Liver (tissue), 8 donors: ENCODE measurements at regions not wholly inside any gene's neighbourhood (a gene's known extent, or its start where the extent isn't known, plus 50 kb on each side); places are given as distances from the start of the nearest gene placed in this dataset.
"Not testable (repeated sequence)": the region's sequence is repeated elsewhere in the genome, so short reads cannot be mapped to it uniquely, and the experiment has no call there.

ENCODE experiments used
- DNase-seq: peaks from one replicate; pipeline ENCODE4 v3.0.0-alpha.2; 2017; ENCODE audit warnings: low spot score
- H3K27ac ChIP-seq, 2 donors: one replicate each; pipeline ENCODE4 v1.7.0; 2013; ENCODE audit warnings: inconsistent platforms in 2 of 2, low read length in 2 of 2, control low read depth in 1 of 2, low read depth in 1 of 2, mild to moderate bottlenecking in 1 of 2
- H3K27me3 ChIP-seq, 4 donors: one replicate each; pipeline versions ENCODE4 v1.6.1 to v1.7.0; 2013; ENCODE audit warnings: low read length in 3 of 4, inconsistent platforms in 1 of 4, mild to moderate bottlenecking in 1 of 4, moderate library complexity in 1 of 4; ENCODE audit not compliant: control insufficient read depth in 4 of 4, insufficient read depth in 4 of 4
- H3K36me3 ChIP-seq, 4 donors: one replicate each; pipeline versions ENCODE4 v1.6.1 to v1.7.0; 2013; ENCODE audit warnings: low read length in 3 of 4, mild to moderate bottlenecking in 3 of 4, low read depth in 1 of 4, moderate library complexity in 1 of 4; ENCODE audit not compliant: control insufficient read depth in 4 of 4, insufficient read depth in 3 of 4
- H3K4me1 ChIP-seq, 4 donors: one replicate each; pipeline versions ENCODE4 v1.6.1 to v1.7.0; 2013; ENCODE audit warnings: low read length in 3 of 4, mild to moderate bottlenecking in 3 of 4, moderate library complexity in 1 of 4; ENCODE audit not compliant: control insufficient read depth in 4 of 4, insufficient read depth in 4 of 4
- H3K4me3 ChIP-seq, 3 donors: one replicate each; pipeline versions ENCODE4 v1.6.1 to v1.7.0; 2013; ENCODE audit warnings: low read length in 3 of 3, control low read depth in 1 of 3, low read depth in 1 of 3, mild to moderate bottlenecking in 1 of 3
- H3K9ac ChIP-seq, 2 donors: one replicate each; pipeline ENCODE4 v1.7.0; 2013; ENCODE audit warnings: low read length in 2 of 2, mild to moderate bottlenecking in 2 of 2, moderate library complexity in 2 of 2, control low read depth in 1 of 2, low read depth in 1 of 2
- H3K9me3 ChIP-seq, 4 donors: one replicate each; pipeline versions ENCODE4 v1.6.1 to v1.7.0; 2013; ENCODE audit warnings: low read length in 3 of 4; ENCODE audit not compliant: control insufficient read depth in 4 of 4
- ATF3 ChIP-seq: IDR thresholded peaks from 2 replicates; pipeline ENCODE4 v1.6.1; 2016; ENCODE audit warnings: antibody characterized with exemption
- CTCF ChIP-seq: fragments of 150-350 bp; IDR thresholded peaks from 2 replicates; pipeline ENCODE4 v1.5.1; 2017; ENCODE audit warnings: improper control_type of control experiment, low read depth, low read length; ENCODE audit not compliant: missing input control
- EGR1 ChIP-seq, 2 donors: IDR thresholded peaks; 2 replicates each; pipeline ENCODE4 v1.6.1; 2016 to 2018; ENCODE audit warnings: antibody characterized with exemption in 2 of 2, low read depth in 2 of 2
- HNF4A ChIP-seq, 2 donors: conservative IDR thresholded peaks; 2 replicates each; pipeline ENCODE4 v1.6.1; 2016; ENCODE audit warnings: antibody characterized with exemption in 2 of 2, mild to moderate bottlenecking in 2 of 2
- HNF4G ChIP-seq: IDR thresholded peaks from 2 replicates; pipeline ENCODE4 v1.6.1; 2016; ENCODE audit warnings: antibody characterized with exemption
- NR2F2 ChIP-seq: IDR thresholded peaks from 2 replicates; pipeline ENCODE4 v1.6.1; 2016; ENCODE audit warnings: antibody characterized with exemption
- RAD21 ChIP-seq, 2 donors: IDR thresholded peaks; 2 replicates each; pipeline ENCODE4 v1.6.1; 2016; ENCODE audit warnings: antibody characterized with exemption in 2 of 2, mild to moderate bottlenecking in 2 of 2
- REST ChIP-seq: IDR thresholded peaks from 2 replicates; pipeline ENCODE4 v1.6.1; 2016; ENCODE audit warnings: antibody characterized with exemption, mild to moderate bottlenecking
- RXRA ChIP-seq, 2 donors: IDR thresholded peaks; 2 replicates each; pipeline ENCODE4 v1.6.1; 2017 to 2018; ENCODE audit warnings: antibody characterized with exemption in 2 of 2, mild to moderate bottlenecking in 1 of 2
- SP1 ChIP-seq: IDR thresholded peaks from 2 replicates; pipeline ENCODE4 v1.6.1; 2018; ENCODE audit warnings: antibody characterized with exemption, mild to moderate bottlenecking
- TAF1 ChIP-seq: conservative IDR thresholded peaks from 2 replicates; pipeline ENCODE4 v1.6.1; 2016; ENCODE audit warnings: antibody characterized with exemption, mild to moderate bottlenecking
- ZBTB33 ChIP-seq: IDR thresholded peaks from 2 replicates; pipeline ENCODE4 v1.6.1; 2016; ENCODE audit warnings: antibody characterized with exemption
- WGBS: extraction: QIAGEN DNeasy Blood & Tissue Kit; methylation state at CpG from one replicate; pipeline ENCODE4 v1.1.7; 2013; 5-methylcytosine and 5-hydroxymethylcytosine counted together
- TF ChIP-seq, protein P1 (sequence below): IDR thresholded peaks from 2 replicates; pipeline ENCODE4 v1.6.1; 2016; ENCODE audit warnings: antibody characterized with exemption
- donor health status: healthy.
- donor health status: healthy.
- donor health status: healthy.
- donor health status: healthy.
- donor health status: healthy.

GRCh38 chr19:28546148-28546685 lies 666.7 kb downstream of the UQCRFS1 start:
- Histone ChIP-seq H3K4me1 (peaks cover 2 to 10% (median 8%) of the 10 kb centered on the region in 4 donors), H3K9ac (no peak overlapping the region), H3K4me3 (no peak overlapping the region), H3K9me3 (no peaks in the 10 kb centered on the region), H3K27ac (no peak overlapping the region), H3K36me3 (no peaks in the 10 kb centered on the region), H3K27me3 (no peaks in the 10 kb centered on the region)
- TF ChIP-seq NR2F2 (no peak), SP1 (no peak), HNF4A (conservative IDR thresholded peaks at IDR 0.05) (no peak), RAD21 (IDR thresholded peaks at IDR 0.05) (no peak)
- TF ChIP-seq, protein P1, sequence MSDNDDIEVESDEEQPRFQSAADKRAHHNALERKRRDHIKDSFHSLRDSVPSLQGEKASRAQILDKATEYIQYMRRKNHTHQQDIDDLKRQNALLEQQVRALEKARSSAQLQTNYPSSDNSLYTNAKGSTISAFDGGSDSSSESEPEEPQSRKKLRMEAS, result no peak
- DNase-seq, result no peak
- 91% methylated on average over 10 of the region's 10 CpGs for WGBS

- not testable (repeated sequence) for H3K4me3 ChIP-seq, H3K36me3 ChIP-seq, H3K9me3 ChIP-seq, H3K27me3 ChIP-seq, H3K27ac ChIP-seq, DNase-seq, H3K9ac ChIP-seq
- WGBS, result 89% methylated on average over 7 of the region's 7 CpGs
- peaks cover 2 to 10% (median 8%) of the 10 kb centered on the region in 4 donors for H3K4me1 ChIP-seq
These were observed 667.6 kb downstream of the UQCRFS1 start for GRCh38 chr19:28545397-28545796.

- TF ChIP-seq CTCF (no peak), REST (no peak), NR2F2 (no peak), HNF4G (no peak), SP1 (no peak), RXRA (IDR thresholded peaks at IDR 0.05) (no peak), ATF3 (no peak), EGR1 (IDR thresholded peaks at IDR 0.05; ENCODE audit: low read depth in 2 of 2) (no peak), TAF1 (no peak), ZBTB33 (no peak)
- TF ChIP-seq, protein P1, result no peak
- Histone ChIP-seq H3K4me1 (peaks cover 2 to 4% (median 4%) of the 10 kb centered on the region in 4 donors), H3K36me3 (no peaks in the 10 kb centered on the region), H3K4me3 (no peak overlapping the region), H3K27ac (no peak overlapping the region), H3K9ac (no peak overlapping the region), H3K27me3 (no peaks in the 10 kb centered on the region), H3K9me3 (no peaks in the 10 kb centered on the region)
- 97% methylated on average over 2 of the region's 2 CpGs for WGBS
- no peak for DNase-seq
These were observed 668.3 kb downstream of the UQCRFS1 start for GRCh38 chr19:28544451-28545261.
